ENCODE measurements at regions not wholly inside any gene's neighbourhood (a gene's known extent, or its start where the extent isn't known, plus 50 kb on each side); places are given as distances from the start of the nearest gene placed in this dataset.

- no peak for TF ChIP-seq EZH2 (IDR thresholded peaks at IDR 0.05; ENCODE audit: borderline replicate concordance, low read length)
- TF ChIP-seq CTCF (IDR thresholded peaks at IDR 0.05; ENCODE audit: low read length), result no peak
These were observed 129.1 kb upstream of the TMCC3 start for GRCh38 chr12:94779485-94779884.
